HCT116 (cell line): ENCODE measurements at regions not wholly inside any gene's neighbourhood (a gene's known extent, or its start where the extent isn't known, plus 50 kb on each side); places are given as distances from the start of the nearest gene placed in this dataset.
A peak's percentile ranks its signal among the peaks of the same experiment; 100 is the strongest.

Experiments
- ATAC-seq: fragments of 200-7000 bp; cut with Tn5 transposase; 2 replicates; pipeline ENCODE4 v1.9.1; 2020; ENCODE audit warnings: mild to moderate bottlenecking, moderate library complexity
- BruUV-seq: library from RNA; stranded (reverse); fragments of 400-500 nt; replicated peaks from 2 replicates; lab custom pipeline; 2021; lab: Mats Ljungman, UMichigan
- CTCF ChIA-PET: fragments of 300-600 bp; sonication (Branson Sonifier 250); formaldehyde crosslinking; loops from one replicate; lab custom pipeline; 2021; ENCODE audit warnings: antibody characterized with exemption; lab: Charles Lee
- POLR2A ChIA-PET: fragments of 300-600, 350-600 bp; sonication (Branson Sonifier 250); formaldehyde crosslinking; loops from one replicate; lab custom pipeline; 2021; ENCODE audit warnings: antibody characterized with exemption; lab: Charles Lee
- RAD21 ChIA-PET, 2 experiments: fragments of 300-600 bp; sonication (Branson Sonifier 250); formaldehyde crosslinking; loops; one replicate each; lab custom pipeline; 2023; ENCODE audit warnings: low total read pairs in 2 of 2; ENCODE audit not compliant: uncharacterized antibody in 2 of 2, unreplicated experiment in 2 of 2, low non-redundant PET in 1 of 2; lab: Charles Lee
- DNase-seq: peaks from one replicate; pipeline ENCODE4 v3.0.0-alpha.2; 2010; ENCODE audit warnings: low read depth, low spot score
- H2AFZ ChIP-seq: fragments of 200-600 bp; shearing (Covaris generic), sonication (generic); 2 replicates; pipeline ENCODE4 v1.6.1; 2017; ENCODE audit warnings: low read depth, mixed run types, mixed read lengths, antibody characterized with exemption, low read length; ENCODE audit not compliant: poor library complexity, severe bottlenecking
- H3K27ac ChIP-seq: 2 replicates; pipeline ENCODE4 v1.5.1; 2012; ENCODE audit warnings: low read depth, low read length
- H3K27me3 ChIP-seq: fragments of 200-600 bp; sonication (generic); 2 replicates; pipeline ENCODE4 v1.6.1; 2016; ENCODE audit warnings: mixed run types, low read length, mixed read lengths; ENCODE audit not compliant: insufficient read depth
- H3K36me3 ChIP-seq, 2 experiments: fragments of 200-500 bp in 1 of 2; fragments of 200-600 bp in 1 of 2; sonication (Bioruptor generic) in 1 of 2; sonication (generic) in 1 of 2; 2 replicates each; pipeline versions ENCODE4 v1.5.1 to v1.6.1; 2014 to 2016; ENCODE audit warnings: low read length in 2 of 2, inconsistent platforms in 1 of 2, mixed read lengths in 1 of 2, mixed run types in 1 of 2; ENCODE audit not compliant: insufficient read depth in 2 of 2, control insufficient read depth in 1 of 2
- H3K4me1 ChIP-seq, 2 experiments: fragments of 200-600 bp in 1 of 2; sonication (generic) in 1 of 2; 2 replicates each; pipeline versions ENCODE4 v1.5.1 to v1.6.1; 2012 to 2017; ENCODE audit warnings: low read length in 2 of 2, inconsistent platforms in 1 of 2, mild to moderate bottlenecking in 1 of 2, mixed read lengths in 1 of 2, mixed run types in 1 of 2, moderate library complexity in 1 of 2; ENCODE audit not compliant: insufficient read depth in 2 of 2, control insufficient read depth in 1 of 2
- H3K4me2 ChIP-seq: fragments of 200-600 bp; sonication (generic); 2 replicates; pipeline ENCODE4 v1.6.1; 2017; ENCODE audit warnings: mixed run types, low read length, mixed read lengths
- H3K4me3 ChIP-seq, 2 experiments: fragments of 200-600 bp in 1 of 2; sonication (generic) in 1 of 2; replicated peaks in 1 of 2; 2 replicates each; pipeline ENCODE4 v1.5.1; 2011 to 2016; ENCODE audit warnings: low read length in 2 of 2, control low read depth in 1 of 2, low read depth in 1 of 2, mild to moderate bottlenecking in 1 of 2, mixed read lengths in 1 of 2, mixed run types in 1 of 2
- H3K79me2 ChIP-seq: fragments of 200-600 bp; sonication (generic); 2 replicates; pipeline ENCODE4 v1.6.1; 2017; ENCODE audit warnings: mild to moderate bottlenecking, mixed run types, low read length, moderate library complexity, mixed read lengths; ENCODE audit not compliant: insufficient read depth
- H3K9ac ChIP-seq: fragments of 200-600 bp; sonication (generic); 2 replicates; pipeline ENCODE4 v1.6.1; 2016; ENCODE audit warnings: low read length, mixed read lengths
- H3K9me2 ChIP-seq: fragments of 200-600 bp; sonication (generic), shearing (Covaris generic); 2 replicates; pipeline ENCODE4 v1.6.1; 2017; ENCODE audit warnings: mixed run types, mild to moderate bottlenecking, moderate library complexity; ENCODE audit not compliant: insufficient read depth
- H3K9me3 ChIP-seq, 2 experiments: fragments of 200-500 bp in 1 of 2; fragments of 200-600 bp in 1 of 2; sonication (Bioruptor generic) in 1 of 2; sonication (generic) in 1 of 2; 2 replicates each; pipeline ENCODE4 v1.6.1; 2014 to 2017; ENCODE audit warnings: low read length in 2 of 2, mixed read lengths in 2 of 2, inconsistent platforms in 1 of 2, low read depth in 1 of 2, mild to moderate bottlenecking in 1 of 2, mixed run types in 1 of 2, moderate library complexity in 1 of 2; ENCODE audit not compliant: control insufficient read depth in 1 of 2, insufficient read depth in 1 of 2
- H4K20me1 ChIP-seq: fragments of 200-600 bp; sonication (generic), shearing (Covaris generic); 2 replicates; pipeline ENCODE4 v1.6.1; 2017; ENCODE audit warnings: mixed run types, mild to moderate bottlenecking, moderate library complexity; ENCODE audit not compliant: insufficient read depth
- CEBPB ChIP-seq: IDR thresholded peaks from 2 replicates; pipeline ENCODE4 v1.6.1; 2012; ENCODE audit warnings: low read depth
- ELF1 ChIP-seq: IDR thresholded peaks from 2 replicates; pipeline ENCODE4 v1.6.1; 2012; ENCODE audit warnings: low read depth, borderline replicate concordance
- EZH2 ChIP-seq: fragments of 200-600 bp; sonication (generic); IDR thresholded peaks from 2 replicates; pipeline ENCODE4 v1.6.1; 2017; ENCODE audit warnings: antibody characterized with exemption, mixed run types
- FOSL1 ChIP-seq: IDR thresholded peaks from 2 replicates; pipeline ENCODE4 v1.6.1; 2012; ENCODE audit warnings: low read depth
- MAX ChIP-seq: IDR thresholded peaks from 2 replicates; pipeline ENCODE4 v1.6.1; 2012
- RAD21 ChIP-seq: IDR thresholded peaks from 2 replicates; pipeline ENCODE4 v1.6.1; 2012; ENCODE audit warnings: low read depth, mild to moderate bottlenecking
- REST ChIP-seq: IDR thresholded peaks from 2 replicates; pipeline ENCODE4 v1.6.1; 2012; ENCODE audit warnings: low read depth
- SIN3A ChIP-seq: IDR thresholded peaks from 2 replicates; pipeline ENCODE4 v1.6.1; 2012; ENCODE audit warnings: low read depth
- SP1 ChIP-seq: IDR thresholded peaks from 2 replicates; pipeline ENCODE4 v1.6.1; 2012; ENCODE audit warnings: low read depth
- SRF ChIP-seq: IDR thresholded peaks from 2 replicates; pipeline ENCODE4 v1.6.1; 2012; ENCODE audit warnings: low read depth
- intact Hi-C: fragments of 100-400 bp; cut with micrococcal nuclease; formaldehyde crosslinking; loops from 2 replicates; pipeline ENCODE4 v1.10.0; 2022
- TF ChIP-seq, protein P1 (sequence below), 3 experiments: fragments of 200-600 bp in 1 of 3; sonication (generic) in 1 of 3; IDR thresholded peaks in 2 of 3; conservative IDR thresholded peaks in 1 of 3; 2 replicates each; pipeline ENCODE4 v1.5.1; 2012 to 2017; ENCODE audit warnings: low read depth in 2 of 3, low read length in 2 of 3, antibody characterized with exemption in 1 of 3, borderline replicate concordance in 1 of 3, control low read depth in 1 of 3, mild to moderate bottlenecking in 1 of 3, mixed read lengths in 1 of 3, mixed run types in 1 of 3, moderate library complexity in 1 of 3; ENCODE audit not compliant: insufficient read depth in 1 of 3
- TF ChIP-seq, protein P2 (sequence below): IDR thresholded peaks from 2 replicates; pipeline ENCODE4 v1.6.1; 2011; ENCODE audit warnings: mild to moderate bottlenecking, low read length, moderate library complexity; ENCODE audit not compliant: insufficient replicate concordance; ENCODE audit errors: extremely low read depth

DNA sequence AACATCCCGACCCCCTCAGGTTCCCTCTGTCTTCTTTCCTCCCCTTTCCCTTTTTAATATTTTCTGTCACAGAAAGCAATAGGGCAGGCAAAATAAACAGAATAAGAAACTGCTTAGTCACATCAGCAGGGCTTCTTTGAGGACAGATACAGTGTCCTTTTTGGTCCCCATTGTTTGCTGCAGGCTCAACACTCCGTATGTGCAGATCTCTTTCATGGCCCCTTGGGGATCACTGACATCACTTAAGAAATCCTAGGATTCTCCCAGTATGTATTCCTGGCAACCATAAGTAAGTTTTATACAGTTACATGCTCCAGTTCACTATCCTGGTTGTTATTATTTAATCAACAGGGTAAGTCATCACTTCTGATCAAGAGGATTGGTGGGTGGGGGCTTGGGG is 448.0 kb downstream of the NKX6-1 start:
- intact Hi-C loops: no loop called here
- Histone ChIP-seq H3K4me3 (no peak overlapping the region), H3K9ac (no peak overlapping the region), H3K79me2 (no peaks in the 10 kb centered on the region), H3K4me2 (no peak overlapping the region), H2AFZ (no peak overlapping the region), H3K27ac (no peak overlapping the region), H4K20me1 (no peaks in the 10 kb centered on the region)
- DNase-seq: no peak
- CTCF ChIA-PET: no interaction called here
- no peak for TF ChIP-seq SIN3A
- no peak for TF ChIP-seq ELF1
- TF ChIP-seq SP1: no peak
- TF ChIP-seq, all 23 proteins: peak for 0
- ChIA-PET POLR2A (no interaction called here), RAD21 (no interaction called here)
- Histone ChIP-seq H3K27me3 (no peaks in the 10 kb centered on the region), H3K9me2 (no peaks in the 10 kb centered on the region), H3K9me3 (no peaks in the 10 kb centered on the region), H3K4me1 (no peaks in the 10 kb centered on the region), H3K36me3 (no peaks in the 10 kb centered on the region)
- no TSS peak for BruUV-seq
- ATAC-seq: no peak

DNA sequence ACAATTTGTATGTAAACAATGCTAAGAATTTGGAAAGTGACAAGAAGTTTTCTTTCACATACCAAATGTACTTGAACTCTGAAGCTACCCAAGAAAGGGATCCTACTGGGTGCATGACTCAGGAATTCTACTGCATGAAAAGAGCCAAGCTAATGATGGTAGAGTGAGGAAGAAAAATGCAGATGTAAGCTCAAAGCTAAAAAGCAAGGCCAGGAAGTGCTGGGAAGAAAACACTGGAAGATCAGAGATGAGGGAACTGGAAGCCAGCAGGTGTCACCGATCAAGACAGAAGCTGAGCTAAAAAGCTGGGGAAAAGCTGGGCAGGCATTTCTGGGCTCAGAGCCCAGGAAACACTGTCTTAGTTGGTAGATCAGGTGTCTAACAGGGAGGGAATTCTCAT is 449.1 kb downstream of the NKX6-1 start:
- POLR2A ChIA-PET: no interaction called here
- Histone ChIP-seq H3K4me3 (no peak overlapping the region), H3K27ac (no peak overlapping the region), H3K4me1 (no peaks in the 10 kb centered on the region), H3K79me2 (no peaks in the 10 kb centered on the region), H2AFZ (no peak overlapping the region), H3K4me2 (no peak overlapping the region), H4K20me1 (no peaks in the 10 kb centered on the region), H3K36me3 (no peaks in the 10 kb centered on the region), H3K9me2 (no peaks in the 10 kb centered on the region), H3K9ac (no peak overlapping the region), H3K27me3 (no peaks in the 10 kb centered on the region), H3K9me3 (no peaks in the 10 kb centered on the region)
- TF ChIP-seq REST: no peak
- TF ChIP-seq RAD21: 0 out of 2 replicates have a peak, but pooled peaks have one; percentile 20
- TF ChIP-seq, protein P1, sequence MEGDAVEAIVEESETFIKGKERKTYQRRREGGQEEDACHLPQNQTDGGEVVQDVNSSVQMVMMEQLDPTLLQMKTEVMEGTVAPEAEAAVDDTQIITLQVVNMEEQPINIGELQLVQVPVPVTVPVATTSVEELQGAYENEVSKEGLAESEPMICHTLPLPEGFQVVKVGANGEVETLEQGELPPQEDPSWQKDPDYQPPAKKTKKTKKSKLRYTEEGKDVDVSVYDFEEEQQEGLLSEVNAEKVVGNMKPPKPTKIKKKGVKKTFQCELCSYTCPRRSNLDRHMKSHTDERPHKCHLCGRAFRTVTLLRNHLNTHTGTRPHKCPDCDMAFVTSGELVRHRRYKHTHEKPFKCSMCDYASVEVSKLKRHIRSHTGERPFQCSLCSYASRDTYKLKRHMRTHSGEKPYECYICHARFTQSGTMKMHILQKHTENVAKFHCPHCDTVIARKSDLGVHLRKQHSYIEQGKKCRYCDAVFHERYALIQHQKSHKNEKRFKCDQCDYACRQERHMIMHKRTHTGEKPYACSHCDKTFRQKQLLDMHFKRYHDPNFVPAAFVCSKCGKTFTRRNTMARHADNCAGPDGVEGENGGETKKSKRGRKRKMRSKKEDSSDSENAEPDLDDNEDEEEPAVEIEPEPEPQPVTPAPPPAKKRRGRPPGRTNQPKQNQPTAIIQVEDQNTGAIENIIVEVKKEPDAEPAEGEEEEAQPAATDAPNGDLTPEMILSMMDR (IDR thresholded peaks at IDR 0.05 in 2 of 3, conservative IDR thresholded peaks at IDR 0.05 in 1 of 3; ENCODE audit: borderline replicate concordance in 1 of 3, insufficient read depth in 1 of 3, low read depth in 2 of 3, low read length in 2 of 3): 0 out of 6 replicates have a peak, but pooled peaks of 1 of the 3 experiments have one; percentile 5
- no peak for TF ChIP-seq EZH2
- no peak for TF ChIP-seq CEBPB
- 0 out of 2 replicates have a peak, but pooled peaks have one; percentile 25 for TF ChIP-seq MAX
- TF ChIP-seq SRF: no peak
- TF ChIP-seq, protein P2, sequence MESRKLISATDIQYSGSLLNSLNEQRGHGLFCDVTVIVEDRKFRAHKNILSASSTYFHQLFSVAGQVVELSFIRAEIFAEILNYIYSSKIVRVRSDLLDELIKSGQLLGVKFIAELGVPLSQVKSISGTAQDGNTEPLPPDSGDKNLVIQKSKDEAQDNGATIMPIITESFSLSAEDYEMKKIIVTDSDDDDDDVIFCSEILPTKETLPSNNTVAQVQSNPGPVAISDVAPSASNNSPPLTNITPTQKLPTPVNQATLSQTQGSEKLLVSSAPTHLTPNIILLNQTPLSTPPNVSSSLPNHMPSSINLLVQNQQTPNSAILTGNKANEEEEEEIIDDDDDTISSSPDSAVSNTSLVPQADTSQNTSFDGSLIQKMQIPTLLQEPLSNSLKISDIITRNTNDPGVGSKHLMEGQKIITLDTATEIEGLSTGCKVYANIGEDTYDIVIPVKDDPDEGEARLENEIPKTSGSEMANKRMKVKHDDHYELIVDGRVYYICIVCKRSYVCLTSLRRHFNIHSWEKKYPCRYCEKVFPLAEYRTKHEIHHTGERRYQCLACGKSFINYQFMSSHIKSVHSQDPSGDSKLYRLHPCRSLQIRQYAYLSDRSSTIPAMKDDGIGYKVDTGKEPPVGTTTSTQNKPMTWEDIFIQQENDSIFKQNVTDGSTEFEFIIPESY: no peak
- no peak for TF ChIP-seq SP1
- TF ChIP-seq FOSL1: no peak
- ATAC-seq: peak; percentile 59; the same call in 1 of the 2 replicates
- DNase-seq: no peak
- RAD21 ChIA-PET: no interaction called here
- intact Hi-C loops: no loop called here
- CTCF ChIA-PET: interaction anchor here (1.2 kb wide), 1 partner anchor 9 kb away, joined by 4 read pairs; no protein-coding TSS in a partner anchor
- no TSS peak for BruUV-seq
